ENCODE measurements at regions not wholly inside any gene's neighbourhood (a gene's known extent, or its start where the extent isn't known, plus 50 kb on each side); places are given as distances from the start of the nearest gene placed in this dataset.

GRCh38 chr2:41597680-41598079 is 450.1 kb upstream of the PKDCC start:
- Histone ChIP-seq H2AFZ (ENCODE audit: low read depth, low read length) (no peak overlapping the region), H3K4me3 (ENCODE audit: low read length) (no peak overlapping the region), H3K36me3 (ENCODE audit: insufficient read depth, low read length) (no peaks in the 10 kb centered on the region), H3K4me1 (ENCODE audit: insufficient read depth, low read length) (no peaks in the 10 kb centered on the region), H3K9me3 (ENCODE audit: low read length) (no peaks in the 10 kb centered on the region), H3K27me3 (ENCODE audit: insufficient read depth, low read length) (no peaks in the 10 kb centered on the region)

GRCh38 chr2:41598161-41598894 is 449.5 kb upstream of the PKDCC start:
- Histone ChIP-seq H3K27me3 (ENCODE audit: insufficient read depth, low read length) (no peaks in the 10 kb centered on the region), H2AFZ (ENCODE audit: low read depth, low read length) (no peak overlapping the region), H3K9me3 (ENCODE audit: low read length) (no peaks in the 10 kb centered on the region), H3K36me3 (ENCODE audit: insufficient read depth, low read length) (no peaks in the 10 kb centered on the region), H3K4me1 (ENCODE audit: insufficient read depth, low read length) (no peaks in the 10 kb centered on the region), H3K4me3 (ENCODE audit: low read length) (no peak overlapping the region)

- Histone ChIP-seq H3K4me3 (ENCODE audit: low read length) (no peak overlapping the region), H2AFZ (ENCODE audit: low read depth, low read length) (no peak overlapping the region), H3K27me3 (ENCODE audit: insufficient read depth, low read length) (no peaks in the 10 kb centered on the region), H3K9me3 (ENCODE audit: low read length) (no peaks in the 10 kb centered on the region), H3K4me1 (ENCODE audit: insufficient read depth, low read length) (no peaks in the 10 kb centered on the region), H3K36me3 (ENCODE audit: insufficient read depth, low read length) (no peaks in the 10 kb centered on the region)
Observed at GRCh38 chr2:41600460-41600859, 447.4 kb upstream of the PKDCC start.

- Histone ChIP-seq H3K36me3 (ENCODE audit: insufficient read depth, low read length) (no peaks in the 10 kb centered on the region), H3K9me3 (ENCODE audit: low read length) (no peaks in the 10 kb centered on the region), H2AFZ (ENCODE audit: low read depth, low read length) (no peak overlapping the region), H3K27me3 (ENCODE audit: insufficient read depth, low read length) (no peaks in the 10 kb centered on the region), H3K4me1 (ENCODE audit: insufficient read depth, low read length) (no peaks in the 10 kb centered on the region), H3K4me3 (ENCODE audit: low read length) (no peak overlapping the region)
Observed at GRCh38 chr2:41602341-41602740, 445.5 kb upstream of the PKDCC start.

GRCh38 chr2:41605311-41605710 is 442.5 kb upstream of the PKDCC start:
- H3K4me1 ChIP-seq (ENCODE audit: insufficient read depth, low read length), result no peaks in the 10 kb centered on the region
- H3K27me3 ChIP-seq (ENCODE audit: insufficient read depth, low read length), result no peaks in the 10 kb centered on the region
- no peaks in the 10 kb centered on the region for H3K9me3 ChIP-seq (ENCODE audit: low read length)
- H2AFZ ChIP-seq (ENCODE audit: low read depth, low read length), result no peak overlapping the region
- H3K36me3 ChIP-seq (ENCODE audit: insufficient read depth, low read length), result no peaks in the 10 kb centered on the region
- H3K4me3 ChIP-seq (ENCODE audit: low read length), result no peak overlapping the region

- H3K27me3 ChIP-seq (ENCODE audit: insufficient read depth, low read length), result no peaks in the 10 kb centered on the region
- no peaks in the 10 kb centered on the region for H3K4me1 ChIP-seq (ENCODE audit: insufficient read depth, low read length)
- H3K36me3 ChIP-seq (ENCODE audit: insufficient read depth, low read length), result no peaks in the 10 kb centered on the region
- no peaks in the 10 kb centered on the region for H3K9me3 ChIP-seq (ENCODE audit: low read length)
- H2AFZ ChIP-seq (ENCODE audit: low read depth, low read length), result no peak overlapping the region
- H3K4me3 ChIP-seq (ENCODE audit: low read length), result no peak overlapping the region
Observed at GRCh38 chr2:41605914-41606313, 441.9 kb upstream of the PKDCC start.

- H3K36me3 ChIP-seq (ENCODE audit: insufficient read depth, low read length), result no peaks in the 10 kb centered on the region
- no peaks in the 10 kb centered on the region for H3K27me3 ChIP-seq (ENCODE audit: insufficient read depth, low read length)
- no peak overlapping the region for H2AFZ ChIP-seq (ENCODE audit: low read depth, low read length)
- no peaks in the 10 kb centered on the region for H3K9me3 ChIP-seq (ENCODE audit: low read length)
- no peak overlapping the region for H3K4me3 ChIP-seq (ENCODE audit: low read length)
- H3K4me1 ChIP-seq (ENCODE audit: insufficient read depth, low read length), result no peaks in the 10 kb centered on the region
Observed at GRCh38 chr2:41610501-41611190, 437.2 kb upstream of the PKDCC start.

GRCh38 chr2:41618754-41619153 is 429.1 kb upstream of the PKDCC start:
- Histone ChIP-seq H3K27me3 (ENCODE audit: insufficient read depth, low read length) (no peaks in the 10 kb centered on the region), H2AFZ (ENCODE audit: low read depth, low read length) (no peak overlapping the region), H3K4me3 (ENCODE audit: low read length) (no peak overlapping the region), H3K36me3 (ENCODE audit: insufficient read depth, low read length) (no peaks in the 10 kb centered on the region), H3K4me1 (ENCODE audit: insufficient read depth, low read length) (no peaks in the 10 kb centered on the region), H3K9me3 (ENCODE audit: low read length) (no peaks in the 10 kb centered on the region)

- Histone ChIP-seq H3K36me3 (ENCODE audit: insufficient read depth, low read length) (no peaks in the 10 kb centered on the region), H3K9me3 (ENCODE audit: low read length) (no peaks in the 10 kb centered on the region), H3K4me3 (ENCODE audit: low read length) (no peak overlapping the region), H3K27me3 (ENCODE audit: insufficient read depth, low read length) (no peaks in the 10 kb centered on the region), H3K4me1 (ENCODE audit: insufficient read depth, low read length) (no peaks in the 10 kb centered on the region), H2AFZ (ENCODE audit: low read depth, low read length) (no peak overlapping the region)
Observed at GRCh38 chr2:41621095-41621494, 426.7 kb upstream of the PKDCC start.

GRCh38 chr2:41621563-41621962 is 426.3 kb upstream of the PKDCC start:
- Histone ChIP-seq H3K4me3 (ENCODE audit: low read length) (no peak overlapping the region), H3K27me3 (ENCODE audit: insufficient read depth, low read length) (no peaks in the 10 kb centered on the region), H2AFZ (ENCODE audit: low read depth, low read length) (no peak overlapping the region), H3K9me3 (ENCODE audit: low read length) (no peaks in the 10 kb centered on the region), H3K36me3 (ENCODE audit: insufficient read depth, low read length) (no peaks in the 10 kb centered on the region), H3K4me1 (ENCODE audit: insufficient read depth, low read length) (no peaks in the 10 kb centered on the region)

GRCh38 chr2:41622301-41622700 is 425.5 kb upstream of the PKDCC start:
- Histone ChIP-seq H3K36me3 (ENCODE audit: insufficient read depth, low read length) (no peaks in the 10 kb centered on the region), H3K27me3 (ENCODE audit: insufficient read depth, low read length) (no peaks in the 10 kb centered on the region), H3K9me3 (ENCODE audit: low read length) (no peaks in the 10 kb centered on the region), H3K4me1 (ENCODE audit: insufficient read depth, low read length) (no peaks in the 10 kb centered on the region), H3K4me3 (ENCODE audit: low read length) (no peak overlapping the region), H2AFZ (ENCODE audit: low read depth, low read length) (no peak overlapping the region)

- Histone ChIP-seq H3K27me3 (ENCODE audit: insufficient read depth, low read length) (no peaks in the 10 kb centered on the region), H3K9me3 (ENCODE audit: low read length) (no peaks in the 10 kb centered on the region), H3K4me1 (ENCODE audit: insufficient read depth, low read length) (no peaks in the 10 kb centered on the region), H3K36me3 (ENCODE audit: insufficient read depth, low read length) (no peaks in the 10 kb centered on the region), H3K4me3 (ENCODE audit: low read length) (no peak overlapping the region), H2AFZ (ENCODE audit: low read depth, low read length) (no peak overlapping the region)
Observed at GRCh38 chr2:41626936-41627335, 420.9 kb upstream of the PKDCC start.

- H2AFZ ChIP-seq (ENCODE audit: low read depth, low read length), result no peak overlapping the region
- no peaks in the 10 kb centered on the region for H3K27me3 ChIP-seq (ENCODE audit: insufficient read depth, low read length)
- no peaks in the 10 kb centered on the region for H3K4me1 ChIP-seq (ENCODE audit: insufficient read depth, low read length)
- no peaks in the 10 kb centered on the region for H3K9me3 ChIP-seq (ENCODE audit: low read length)
- no peak overlapping the region for H3K4me3 ChIP-seq (ENCODE audit: low read length)
- H3K36me3 ChIP-seq (ENCODE audit: insufficient read depth, low read length), result no peaks in the 10 kb centered on the region
Observed at GRCh38 chr2:41634686-41635085, 413.1 kb upstream of the PKDCC start.

- Histone ChIP-seq H2AFZ (ENCODE audit: low read depth, low read length) (no peak overlapping the region), H3K36me3 (ENCODE audit: insufficient read depth, low read length) (no peaks in the 10 kb centered on the region), H3K9me3 (ENCODE audit: low read length) (no peaks in the 10 kb centered on the region), H3K4me1 (ENCODE audit: insufficient read depth, low read length) (no peaks in the 10 kb centered on the region), H3K4me3 (ENCODE audit: low read length) (no peak overlapping the region), H3K27me3 (ENCODE audit: insufficient read depth, low read length) (no peaks in the 10 kb centered on the region)
Observed at GRCh38 chr2:41644936-41645335, 402.9 kb upstream of the PKDCC start.
